Progenitor cell of endocrine pancreas (in vitro differentiated cells): ENCODE measurements at regions not wholly inside any gene's neighbourhood (a gene's known extent, or its start where the extent isn't known, plus 50 kb on each side); places are given as distances from the start of the nearest gene placed in this dataset.

Experiments used
- DNase-seq: peaks from one replicate; pipeline ENCODE4 v3.0.0; 2021; ENCODE audit warnings: low spot score; ENCODE audit not compliant: unreplicated experiment
- H3K27ac Mint-ChIP-seq: 2 replicates; pipeline ENCODE4 v1.8.0; 2021; ENCODE audit warnings: mild to moderate bottlenecking, moderate library complexity, mixed read lengths
- H3K27me3 Mint-ChIP-seq: 2 replicates; pipeline ENCODE4 v1.8.0; 2021; ENCODE audit warnings: mixed read lengths
- H3K36me3 Mint-ChIP-seq: 2 replicates; pipeline ENCODE4 v1.8.0; 2022; ENCODE audit warnings: mixed read lengths; ENCODE audit not compliant: insufficient read depth
- H3K4me1 Mint-ChIP-seq: 2 replicates; pipeline ENCODE4 v1.8.0; 2021; ENCODE audit warnings: low read depth, mixed read lengths
- H3K4me3 Mint-ChIP-seq: 2 replicates; pipeline ENCODE4 v1.8.0; 2021; ENCODE audit warnings: low read depth, mild to moderate bottlenecking, moderate library complexity, mixed read lengths
- H3K9me3 Mint-ChIP-seq: 2 replicates; pipeline ENCODE4 v1.8.0; 2021; ENCODE audit warnings: low read depth, mixed read lengths
- TF ChIP-seq, protein P1 (sequence below): fragments of 200-600 bp; sonication (generic); IDR thresholded peaks from one replicate; pipeline ENCODE4 v1.5.0; 2021; ENCODE audit warnings: antibody characterized with exemption, mild to moderate bottlenecking; ENCODE audit not compliant: unreplicated experiment

DNA sequence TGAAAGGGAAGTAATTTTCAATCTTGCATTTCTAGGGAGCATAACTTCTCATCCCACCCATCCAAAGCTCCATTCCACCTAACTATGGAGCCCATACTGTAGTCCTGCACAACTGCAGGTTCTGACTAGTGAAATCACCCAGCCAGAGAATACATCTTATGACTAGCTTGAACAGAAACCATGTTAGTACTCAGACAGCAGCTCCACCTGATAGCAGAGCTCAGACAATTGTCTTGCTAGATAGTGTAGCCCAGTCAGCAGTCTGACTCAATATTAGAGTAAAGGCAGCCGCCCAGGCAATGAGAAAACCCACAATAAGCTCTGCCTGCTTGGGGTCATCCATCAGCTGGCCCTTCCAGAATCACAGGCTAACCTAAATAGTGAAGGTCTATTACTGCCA, 544.7 kb upstream of the GBE1 start:
- Mint-ChIP-seq H3K4me1 (no peaks in the 10 kb centered on the region), H3K4me3 (no peak overlapping the region), H3K27ac (no peak overlapping the region)

DNA sequence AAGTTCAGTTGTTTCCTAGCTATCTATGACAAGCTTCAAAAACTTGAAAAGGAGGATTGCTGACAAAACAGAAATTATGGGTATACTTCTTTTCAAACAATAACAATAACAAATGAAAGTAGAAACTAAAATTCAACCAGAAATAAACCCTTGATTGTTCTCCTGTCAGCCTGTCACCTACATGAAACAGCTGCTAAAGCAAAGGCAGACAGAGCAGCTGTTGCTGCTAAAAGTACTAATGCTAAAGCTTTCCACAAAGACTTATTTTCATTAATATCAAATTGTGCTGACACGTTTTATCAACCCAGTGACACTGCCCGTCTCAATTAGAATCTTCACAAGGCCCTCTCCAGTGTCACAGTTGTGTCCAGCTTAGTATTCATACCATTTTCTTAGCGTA, 533.2 kb upstream of the GBE1 start:
- H3K9me3 Mint-ChIP-seq: no peaks in the 10 kb centered on the region
- no peaks in the 10 kb centered on the region for H3K36me3 Mint-ChIP-seq

More for the DNA sequence above, 544.7 kb upstream of the GBE1 start:
- Mint-ChIP-seq H3K27me3 (no peaks in the 10 kb centered on the region), H3K9me3 (no peaks in the 10 kb centered on the region), H3K36me3 (no peaks in the 10 kb centered on the region)
- DNase-seq: no peak
- TF ChIP-seq, protein P1, sequence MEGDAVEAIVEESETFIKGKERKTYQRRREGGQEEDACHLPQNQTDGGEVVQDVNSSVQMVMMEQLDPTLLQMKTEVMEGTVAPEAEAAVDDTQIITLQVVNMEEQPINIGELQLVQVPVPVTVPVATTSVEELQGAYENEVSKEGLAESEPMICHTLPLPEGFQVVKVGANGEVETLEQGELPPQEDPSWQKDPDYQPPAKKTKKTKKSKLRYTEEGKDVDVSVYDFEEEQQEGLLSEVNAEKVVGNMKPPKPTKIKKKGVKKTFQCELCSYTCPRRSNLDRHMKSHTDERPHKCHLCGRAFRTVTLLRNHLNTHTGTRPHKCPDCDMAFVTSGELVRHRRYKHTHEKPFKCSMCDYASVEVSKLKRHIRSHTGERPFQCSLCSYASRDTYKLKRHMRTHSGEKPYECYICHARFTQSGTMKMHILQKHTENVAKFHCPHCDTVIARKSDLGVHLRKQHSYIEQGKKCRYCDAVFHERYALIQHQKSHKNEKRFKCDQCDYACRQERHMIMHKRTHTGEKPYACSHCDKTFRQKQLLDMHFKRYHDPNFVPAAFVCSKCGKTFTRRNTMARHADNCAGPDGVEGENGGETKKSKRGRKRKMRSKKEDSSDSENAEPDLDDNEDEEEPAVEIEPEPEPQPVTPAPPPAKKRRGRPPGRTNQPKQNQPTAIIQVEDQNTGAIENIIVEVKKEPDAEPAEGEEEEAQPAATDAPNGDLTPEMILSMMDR: no peak

DNA sequence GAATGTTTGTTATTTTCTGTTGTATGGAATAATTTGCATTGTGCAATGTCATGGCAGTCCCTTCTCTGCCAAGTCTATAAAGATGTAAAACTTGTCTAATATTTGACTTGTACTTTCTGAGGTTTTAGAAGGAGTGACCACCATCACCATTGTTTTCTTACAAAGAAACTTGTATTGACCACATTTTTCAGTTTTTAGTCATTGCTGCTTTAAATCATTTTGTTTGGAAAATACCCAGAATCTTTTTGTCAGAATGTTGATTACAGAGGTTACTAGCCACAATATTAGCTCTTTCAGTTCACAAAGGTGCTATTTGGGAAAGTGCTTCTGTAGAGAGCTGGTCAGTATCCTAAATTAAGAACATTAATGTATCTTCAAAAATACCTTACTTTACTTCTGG, 532.4 kb upstream of the GBE1 start:
- Mint-ChIP-seq H3K9me3 (no peaks in the 10 kb centered on the region), H3K4me3 (no peak overlapping the region), H3K4me1 (peaks cover 2% of the 10 kb centered on the region), H3K27ac (no peak overlapping the region), H3K27me3 (no peaks in the 10 kb centered on the region), H3K36me3 (no peaks in the 10 kb centered on the region)
- no peak for DNase-seq
- TF ChIP-seq, protein P1: no peak

More for the DNA sequence above, 533.2 kb upstream of the GBE1 start:
- Mint-ChIP-seq H3K27ac (no peak overlapping the region), H3K27me3 (no peaks in the 10 kb centered on the region), H3K4me1 (peaks cover 2% of the 10 kb centered on the region), H3K4me3 (no peak overlapping the region)
- TF ChIP-seq, protein P1: no peak
- no peak for DNase-seq

DNA sequence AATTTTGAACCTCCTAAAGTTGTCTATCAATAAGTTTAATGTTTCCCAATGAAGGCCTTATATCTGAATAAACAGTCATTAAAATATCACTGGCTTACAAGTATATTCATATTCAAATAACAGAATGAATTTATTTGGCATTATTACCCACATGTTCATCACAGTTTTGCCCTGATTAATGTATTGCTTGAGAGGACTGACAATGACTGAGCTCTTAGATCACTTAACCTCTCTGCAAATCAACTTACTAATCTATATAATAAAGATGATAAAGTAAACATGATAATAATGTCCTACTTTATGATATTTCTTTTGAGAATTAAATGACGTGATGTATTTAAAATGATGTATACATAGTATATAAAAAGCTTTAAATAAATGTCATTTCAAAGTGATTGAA, 532.0 kb upstream of the GBE1 start:
- no peaks in the 10 kb centered on the region for H3K9me3 Mint-ChIP-seq
- DNase-seq: no peak
- no peak overlapping the region for H3K4me3 Mint-ChIP-seq
- H3K27ac Mint-ChIP-seq: no peak overlapping the region
- TF ChIP-seq, protein P1: no peak
- no peaks in the 10 kb centered on the region for H3K27me3 Mint-ChIP-seq
- peaks cover 2% of the 10 kb centered on the region for H3K4me1 Mint-ChIP-seq
- H3K36me3 Mint-ChIP-seq: no peaks in the 10 kb centered on the region

DNA sequence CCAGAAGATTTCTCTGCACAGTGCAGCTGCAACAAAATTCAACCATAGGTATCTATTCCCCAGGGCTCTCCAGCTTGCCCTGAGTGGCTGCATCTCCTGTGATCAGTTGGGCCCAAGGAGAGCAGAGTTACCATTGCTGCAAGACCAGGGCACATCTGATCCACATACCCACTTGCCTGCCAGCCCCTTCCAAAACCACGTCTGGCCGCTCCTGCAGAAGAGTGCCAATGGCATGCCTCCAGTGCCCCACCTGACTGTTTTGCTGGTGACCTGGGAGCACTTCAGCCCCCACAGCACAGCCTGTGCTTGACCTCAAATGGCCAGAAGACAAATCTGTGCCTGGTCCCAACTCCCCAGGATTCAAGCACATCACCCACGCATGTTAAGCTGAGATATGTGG, 526.1 kb upstream of the GBE1 start:
- no peak for DNase-seq
- Mint-ChIP-seq H3K9me3 (no peaks in the 10 kb centered on the region), H3K27me3 (no peaks in the 10 kb centered on the region), H3K27ac (no peak overlapping the region), H3K36me3 (no peaks in the 10 kb centered on the region), H3K4me3 (no peak overlapping the region), H3K4me1 (no peaks in the 10 kb centered on the region)
- TF ChIP-seq, protein P1: no peak
